ENCODE measurements at regions not wholly inside any gene's neighbourhood (a gene's known extent, or its start where the extent isn't known, plus 50 kb on each side); places are given as distances from the start of the nearest gene placed in this dataset.

- TF ChIP-seq CTCF (IDR thresholded peaks at IDR 0.05; ENCODE audit: insufficient read depth, low read length) (no peak), REST (IDR thresholded peaks at IDR 0.05; ENCODE audit: insufficient replicate concordance, low read depth) (no peak), SPI1 (IDR thresholded peaks at IDR 0.05; ENCODE audit: borderline replicate concordance, low read depth) (no peak)
Observed at GRCh38 chr12:91608542-91608941, 425.9 kb upstream of the DCN start.
